ENCODE measurements at regions not wholly inside any gene's neighbourhood (a gene's known extent, or its start where the extent isn't known, plus 50 kb on each side); places are given as distances from the start of the nearest gene placed in this dataset.
A peak's percentile ranks its signal among the peaks of the same experiment; 100 is the strongest.
"Not testable (repeated sequence)": the region's sequence is repeated elsewhere in the genome, so short reads cannot be mapped to it uniquely, and the experiment has no call there.

GRCh38 chr10:8365935-8366911 lies 311.7 kb downstream of the GATA3 start:
- intact Hi-C loops (cut with micrococcal nuclease): no loop called here
- no peaks in the 10 kb centered on the region for H3K27me3 Mint-ChIP-seq
- H3K36me3 Mint-ChIP-seq (ENCODE audit: low read depth): peaks cover 9% of the 10 kb centered on the region

GRCh38 chr10:8367672-8368411 lies 313.4 kb downstream of the GATA3 start:
- intact Hi-C loops (cut with micrococcal nuclease); DNase-seq; H3K27me3 Mint-ChIP-seq; H3K36me3 Mint-ChIP-seq (ENCODE audit: low read depth); H3K27ac Mint-ChIP-seq; H3K4me3 Mint-ChIP-seq: not testable (repeated sequence)
- Mint-ChIP-seq H3K9me3 (peaks cover 16% of the 10 kb centered on the region), H3K4me1 (peaks cover 34% of the 10 kb centered on the region)

More at GRCh38 chr10:8365935-8366911, 311.7 kb downstream of the GATA3 start:
- DNase-seq: peak; percentile 69
- peaks cover 16% of the 10 kb centered on the region for H3K9me3 Mint-ChIP-seq
- no peak overlapping the region for H3K4me3 Mint-ChIP-seq
- peaks cover 43% of the 10 kb centered on the region for H3K4me1 Mint-ChIP-seq
- peak overlapping the region; percentile 81 for H3K27ac Mint-ChIP-seq

- H3K27me3 Mint-ChIP-seq: no peaks in the 10 kb centered on the region
- H3K9me3 Mint-ChIP-seq: peaks cover 9% of the 10 kb centered on the region
- no peak for DNase-seq
- H3K36me3 Mint-ChIP-seq (ENCODE audit: low read depth): peaks cover 5% of the 10 kb centered on the region
- intact Hi-C loops (cut with micrococcal nuclease): no loop called here
- no peak overlapping the region for H3K4me3 Mint-ChIP-seq
- H3K27ac Mint-ChIP-seq: peak overlapping the region; percentile 19
- H3K4me1 Mint-ChIP-seq: peaks cover 19% of the 10 kb centered on the region
Measured at GRCh38 chr10:8369666-8370065, 315.2 kb downstream of the GATA3 start.

GRCh38 chr10:8374334-8374733 lies 319.8 kb downstream of the GATA3 start:
- Mint-ChIP-seq H3K4me3 (no peak overlapping the region), H3K4me1 (peaks cover 6% of the 10 kb centered on the region), H3K36me3 (ENCODE audit: low read depth) (no peaks in the 10 kb centered on the region), H3K9me3 (peaks cover 4% of the 10 kb centered on the region), H3K27me3 (peaks cover 3% of the 10 kb centered on the region), H3K27ac (no peak overlapping the region)
- intact Hi-C loops (cut with micrococcal nuclease): no loop called here
- no peak for DNase-seq

GRCh38 chr10:8375137-8375536 lies 320.6 kb downstream of the GATA3 start:
- Mint-ChIP-seq H3K27me3 (peaks cover 3% of the 10 kb centered on the region), H3K36me3 (ENCODE audit: low read depth) (no peaks in the 10 kb centered on the region), H3K27ac (no peak overlapping the region), H3K4me1 (peaks cover 6% of the 10 kb centered on the region), H3K9me3 (peaks cover 4% of the 10 kb centered on the region), H3K4me3 (no peak overlapping the region)
- intact Hi-C loops (cut with micrococcal nuclease): no loop called here
- DNase-seq: no peak

- intact Hi-C loops (cut with micrococcal nuclease): no loop called here
- Mint-ChIP-seq H3K27ac (no peak overlapping the region), H3K4me1 (peaks cover 11% of the 10 kb centered on the region), H3K4me3 (no peak overlapping the region), H3K27me3 (peaks cover 7% of the 10 kb centered on the region), H3K36me3 (ENCODE audit: low read depth) (no peaks in the 10 kb centered on the region), H3K9me3 (peaks cover 14% of the 10 kb centered on the region)
- DNase-seq: no peak
Measured at GRCh38 chr10:8378198-8378983, 323.9 kb downstream of the GATA3 start.

- DNase-seq: no peak
- intact Hi-C loops (cut with micrococcal nuclease): no loop called here
- Mint-ChIP-seq H3K9me3 (peaks cover 19% of the 10 kb centered on the region), H3K4me1 (peaks cover 8% of the 10 kb centered on the region), H3K27ac (no peak overlapping the region), H3K4me3 (no peak overlapping the region), H3K36me3 (ENCODE audit: low read depth) (no peaks in the 10 kb centered on the region), H3K27me3 (peaks cover 8% of the 10 kb centered on the region)
Measured at GRCh38 chr10:8379906-8380832, 325.7 kb downstream of the GATA3 start.

GRCh38 chr10:8380833-8381496 lies 326.5 kb downstream of the GATA3 start:
- intact Hi-C loops (cut with micrococcal nuclease): no loop called here
- peaks cover 6% of the 10 kb centered on the region for H3K4me1 Mint-ChIP-seq
- peaks cover 8% of the 10 kb centered on the region for H3K27me3 Mint-ChIP-seq
- no peaks in the 10 kb centered on the region for H3K36me3 Mint-ChIP-seq (ENCODE audit: low read depth)
- no peak overlapping the region for H3K4me3 Mint-ChIP-seq
- H3K9me3 Mint-ChIP-seq: peaks cover 20% of the 10 kb centered on the region
- H3K27ac Mint-ChIP-seq: no peak overlapping the region
- no peak for DNase-seq

- H3K4me3 Mint-ChIP-seq: no peak overlapping the region
- peaks cover 4% of the 10 kb centered on the region for H3K4me1 Mint-ChIP-seq
- peaks cover 35% of the 10 kb centered on the region for H3K9me3 Mint-ChIP-seq
- intact Hi-C loops (cut with micrococcal nuclease): no loop called here
- peaks cover 2% of the 10 kb centered on the region for H3K36me3 Mint-ChIP-seq (ENCODE audit: low read depth)
- DNase-seq: no peak
- no peak overlapping the region for H3K27ac Mint-ChIP-seq
- peaks cover 11% of the 10 kb centered on the region for H3K27me3 Mint-ChIP-seq
Measured at GRCh38 chr10:8386781-8387180, 332.3 kb downstream of the GATA3 start.

GRCh38 chr10:8389630-8390029 lies 335.1 kb downstream of the GATA3 start:
- intact Hi-C loops (cut with micrococcal nuclease): no loop called here
- Mint-ChIP-seq H3K36me3 (ENCODE audit: low read depth) (peaks cover 2% of the 10 kb centered on the region), H3K9me3 (peaks cover 20% of the 10 kb centered on the region), H3K4me3 (no peak overlapping the region), H3K27me3 (peaks cover 8% of the 10 kb centered on the region), H3K4me1 (no peaks in the 10 kb centered on the region), H3K27ac (no peak overlapping the region)
- no peak for DNase-seq

- H3K27ac Mint-ChIP-seq: no peak overlapping the region
- peaks cover 11% of the 10 kb centered on the region for H3K27me3 Mint-ChIP-seq
- H3K36me3 Mint-ChIP-seq (ENCODE audit: low read depth): no peaks in the 10 kb centered on the region
- intact Hi-C loops (cut with micrococcal nuclease): no loop called here
- DNase-seq: no peak
- H3K4me1 Mint-ChIP-seq: peaks cover 3% of the 10 kb centered on the region
- peaks cover 20% of the 10 kb centered on the region for H3K9me3 Mint-ChIP-seq
- H3K4me3 Mint-ChIP-seq: no peak overlapping the region
Measured at GRCh38 chr10:8392216-8392615, 337.7 kb downstream of the GATA3 start.

- no peak for DNase-seq
- peaks cover 6% of the 10 kb centered on the region for H3K4me1 Mint-ChIP-seq
- peaks cover 16% of the 10 kb centered on the region for H3K9me3 Mint-ChIP-seq
- H3K27me3 Mint-ChIP-seq: peaks cover 9% of the 10 kb centered on the region
- no peak overlapping the region for H3K27ac Mint-ChIP-seq
- H3K36me3 Mint-ChIP-seq (ENCODE audit: low read depth): no peaks in the 10 kb centered on the region
- H3K4me3 Mint-ChIP-seq: no peak overlapping the region
- intact Hi-C loops (cut with micrococcal nuclease): no loop called here
Measured at GRCh38 chr10:8393531-8393930, 339.0 kb downstream of the GATA3 start.

Data from activated CD4-positive, alpha-beta T cell treated with anti-CD3 and anti-CD28 coated beads, Interleukin-2, amount 10 ng/mL, durations not matched to agents 24 days and 14 days (primary cell).